ENCODE measurements at regions not wholly inside any gene's neighbourhood (a gene's known extent, or its start where the extent isn't known, plus 50 kb on each side); places are given as distances from the start of the nearest gene placed in this dataset.
"Not testable (repeated sequence)": the region's sequence is repeated elsewhere in the genome, so short reads cannot be mapped to it uniquely, and the experiment has no call there.

DNA sequence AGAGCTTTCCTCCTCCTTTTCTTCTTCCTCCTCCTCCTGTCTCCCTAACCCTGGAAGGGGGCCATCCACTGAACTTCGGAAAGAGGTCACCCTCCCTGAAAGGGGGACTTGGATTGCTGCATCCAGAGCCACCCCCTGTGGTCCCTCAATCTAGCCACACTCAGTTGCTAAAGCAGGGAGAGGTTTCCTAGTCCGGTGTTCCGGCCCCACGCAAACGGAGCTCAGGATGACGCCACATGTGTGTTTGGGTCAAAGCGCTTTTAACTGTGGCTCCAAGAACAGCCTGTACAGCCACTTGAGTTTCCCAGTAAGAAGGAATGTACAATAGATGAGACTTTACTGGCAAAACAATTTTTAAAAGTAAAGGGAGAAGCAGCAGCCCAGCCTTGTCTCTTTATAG lies 206.9 kb upstream of the IRF2BP2 start:
- not testable (repeated sequence) for H3K27ac Mint-ChIP-seq (ENCODE audit: unreplicated experiment); H3K27me3 Mint-ChIP-seq (ENCODE audit: unreplicated experiment); DNase-seq (ENCODE audit: extremely low spot score, unreplicated experiment); H3K4me3 Mint-ChIP-seq (ENCODE audit: unreplicated experiment); H3K36me3 Mint-ChIP-seq (ENCODE audit: unreplicated experiment); H3K9me3 Mint-ChIP-seq (ENCODE audit: unreplicated experiment)
- H3K4me1 Mint-ChIP-seq (ENCODE audit: unreplicated experiment), result peaks cover 12% of the 10 kb centered on the region

DNA sequence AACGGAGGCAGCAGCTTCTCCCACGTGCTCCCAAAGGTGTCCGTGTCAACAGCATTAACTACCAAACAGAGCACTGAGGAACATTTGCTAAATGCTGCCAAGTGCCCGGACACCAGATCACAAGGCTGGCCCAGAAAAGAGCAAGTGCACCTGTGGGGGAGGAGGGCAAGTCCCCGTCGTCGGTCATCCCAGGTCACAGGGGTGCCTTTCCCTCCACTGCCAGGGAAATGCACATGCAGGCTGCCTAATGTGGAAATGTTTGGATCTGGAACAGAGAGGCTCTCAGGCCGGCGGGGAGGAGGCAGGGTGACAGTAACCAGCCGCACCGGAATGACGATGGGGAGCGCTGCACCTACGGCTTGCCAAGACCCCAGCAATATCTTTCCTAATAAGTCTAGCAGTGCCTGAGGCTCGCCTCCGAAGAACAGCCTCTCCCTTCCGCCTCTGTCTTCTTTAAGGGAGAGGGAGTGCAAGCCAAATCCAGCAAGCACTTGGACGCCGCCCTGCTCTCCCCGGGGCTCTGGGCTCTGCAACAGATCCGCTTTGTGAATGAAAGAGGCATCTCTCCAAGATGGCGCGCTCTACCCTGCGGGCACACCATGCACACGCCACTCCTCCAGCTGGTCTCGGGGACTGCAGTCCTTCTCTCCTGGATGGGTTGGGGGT lies 206.3 kb upstream of the IRF2BP2 start:
- not testable (repeated sequence) for DNase-seq (ENCODE audit: extremely low spot score, unreplicated experiment)

DNA sequence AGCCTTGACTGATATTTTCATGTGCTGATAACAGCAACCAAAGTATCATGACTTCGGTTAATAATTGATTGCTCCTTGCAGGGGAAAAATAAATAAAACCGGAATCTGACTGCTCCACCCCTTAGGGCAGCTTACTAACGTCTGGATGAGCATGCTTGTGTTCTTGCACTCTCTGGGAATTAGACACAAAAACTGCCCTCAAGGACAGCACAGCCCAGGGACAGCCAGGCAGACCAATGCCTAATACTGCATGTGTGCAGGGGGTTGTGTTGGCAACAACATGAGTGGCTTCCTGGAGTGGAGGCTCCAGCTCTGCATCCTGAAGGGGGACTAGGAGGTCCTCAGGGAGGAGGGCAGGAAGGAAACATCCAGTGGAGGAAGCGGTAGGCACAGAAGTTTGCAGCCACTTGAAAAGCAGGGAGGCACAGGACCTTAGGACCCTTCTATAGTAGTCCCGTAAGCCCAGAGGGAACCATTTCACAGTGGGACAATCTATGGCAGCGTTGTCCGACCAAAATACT lies 205.4 kb upstream of the IRF2BP2 start:
- peaks cover 12% of the 10 kb centered on the region for H3K4me1 Mint-ChIP-seq (ENCODE audit: unreplicated experiment)
- not testable (repeated sequence) for DNase-seq (ENCODE audit: extremely low spot score, unreplicated experiment); H3K9me3 Mint-ChIP-seq (ENCODE audit: unreplicated experiment); H3K36me3 Mint-ChIP-seq (ENCODE audit: unreplicated experiment); H3K27me3 Mint-ChIP-seq (ENCODE audit: unreplicated experiment); H3K27ac Mint-ChIP-seq (ENCODE audit: unreplicated experiment); H3K4me3 Mint-ChIP-seq (ENCODE audit: unreplicated experiment)

More for the DNA sequence above, 206.3 kb upstream of the IRF2BP2 start:
- not testable (repeated sequence) for H3K27ac Mint-ChIP-seq (ENCODE audit: unreplicated experiment); H3K4me3 Mint-ChIP-seq (ENCODE audit: unreplicated experiment); H3K27me3 Mint-ChIP-seq (ENCODE audit: unreplicated experiment); H3K36me3 Mint-ChIP-seq (ENCODE audit: unreplicated experiment); H3K9me3 Mint-ChIP-seq (ENCODE audit: unreplicated experiment)
- peaks cover 12% of the 10 kb centered on the region for H3K4me1 Mint-ChIP-seq (ENCODE audit: unreplicated experiment)

GRCh38 chr1:234814235-234814634 lies 204.3 kb upstream of the IRF2BP2 start:
- not testable (repeated sequence) for DNase-seq (ENCODE audit: extremely low spot score, unreplicated experiment); H3K9me3 Mint-ChIP-seq (ENCODE audit: unreplicated experiment); H3K4me3 Mint-ChIP-seq (ENCODE audit: unreplicated experiment); H3K27ac Mint-ChIP-seq (ENCODE audit: unreplicated experiment); H3K27me3 Mint-ChIP-seq (ENCODE audit: unreplicated experiment); H3K36me3 Mint-ChIP-seq (ENCODE audit: unreplicated experiment)
- H3K4me1 Mint-ChIP-seq (ENCODE audit: unreplicated experiment), result peaks cover 16% of the 10 kb centered on the region

DNA sequence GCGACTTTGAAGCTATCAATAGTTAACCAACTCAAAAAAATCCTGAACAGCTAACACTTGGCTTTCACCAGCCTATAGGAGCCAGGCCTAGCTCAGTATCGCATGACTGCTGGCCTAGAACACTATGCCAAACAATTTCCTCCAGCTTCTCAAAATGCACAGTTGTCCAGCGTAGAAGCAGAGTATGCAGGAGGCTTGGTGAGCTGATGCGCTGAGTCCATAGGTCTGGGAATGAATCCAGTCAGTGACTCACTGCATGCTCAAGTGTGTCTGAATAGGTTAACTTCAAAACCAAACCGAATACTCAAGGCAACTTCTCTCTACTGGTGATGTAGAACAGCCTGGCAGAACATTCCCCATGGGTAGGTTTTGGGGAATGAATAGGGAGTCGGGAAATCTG lies 201.8 kb upstream of the IRF2BP2 start:
- Mint-ChIP-seq H3K4me1 (ENCODE audit: unreplicated experiment) (peaks cover 10% of the 10 kb centered on the region), H3K27ac (ENCODE audit: unreplicated experiment) (peak overlapping the region; percentile 44)
- not testable (repeated sequence) for H3K4me3 Mint-ChIP-seq (ENCODE audit: unreplicated experiment); H3K9me3 Mint-ChIP-seq (ENCODE audit: unreplicated experiment); H3K27me3 Mint-ChIP-seq (ENCODE audit: unreplicated experiment); DNase-seq (ENCODE audit: extremely low spot score, unreplicated experiment); H3K36me3 Mint-ChIP-seq (ENCODE audit: unreplicated experiment)

DNA sequence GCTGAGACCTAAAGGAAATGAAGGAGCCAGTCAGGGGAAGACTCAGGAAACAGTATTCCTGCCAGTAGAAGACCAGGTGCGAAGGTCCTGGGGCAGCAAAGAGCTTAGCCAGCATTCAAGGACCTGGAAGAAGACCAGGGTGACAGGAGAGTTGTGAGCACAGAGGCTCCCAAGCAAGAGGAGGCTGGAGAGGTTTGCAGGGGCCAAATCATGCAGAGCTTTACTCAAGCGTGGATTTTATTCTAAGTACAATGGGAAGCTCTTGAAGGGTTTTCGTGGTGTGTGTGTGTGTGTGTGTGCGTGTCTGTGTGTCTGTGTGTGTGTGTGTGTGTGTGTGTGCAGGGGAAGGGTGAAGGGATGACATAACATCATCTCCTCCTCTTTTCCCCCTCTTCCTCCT lies 200.7 kb upstream of the IRF2BP2 start:
- not testable (repeated sequence) for DNase-seq (ENCODE audit: extremely low spot score, unreplicated experiment); H3K9me3 Mint-ChIP-seq (ENCODE audit: unreplicated experiment); H3K27ac Mint-ChIP-seq (ENCODE audit: unreplicated experiment); H3K4me3 Mint-ChIP-seq (ENCODE audit: unreplicated experiment); H3K36me3 Mint-ChIP-seq (ENCODE audit: unreplicated experiment); H3K27me3 Mint-ChIP-seq (ENCODE audit: unreplicated experiment)
- H3K4me1 Mint-ChIP-seq (ENCODE audit: unreplicated experiment), result peaks cover 10% of the 10 kb centered on the region

- not testable (repeated sequence) for H3K4me1 Mint-ChIP-seq (ENCODE audit: unreplicated experiment); H3K36me3 Mint-ChIP-seq (ENCODE audit: unreplicated experiment); H3K9me3 Mint-ChIP-seq (ENCODE audit: unreplicated experiment); H3K27ac Mint-ChIP-seq (ENCODE audit: unreplicated experiment); H3K4me3 Mint-ChIP-seq (ENCODE audit: unreplicated experiment); H3K27me3 Mint-ChIP-seq (ENCODE audit: unreplicated experiment); DNase-seq (ENCODE audit: extremely low spot score, unreplicated experiment)
Measured at GRCh38 chr1:234809854-234810245, 199.9 kb upstream of the IRF2BP2 start.

DNA sequence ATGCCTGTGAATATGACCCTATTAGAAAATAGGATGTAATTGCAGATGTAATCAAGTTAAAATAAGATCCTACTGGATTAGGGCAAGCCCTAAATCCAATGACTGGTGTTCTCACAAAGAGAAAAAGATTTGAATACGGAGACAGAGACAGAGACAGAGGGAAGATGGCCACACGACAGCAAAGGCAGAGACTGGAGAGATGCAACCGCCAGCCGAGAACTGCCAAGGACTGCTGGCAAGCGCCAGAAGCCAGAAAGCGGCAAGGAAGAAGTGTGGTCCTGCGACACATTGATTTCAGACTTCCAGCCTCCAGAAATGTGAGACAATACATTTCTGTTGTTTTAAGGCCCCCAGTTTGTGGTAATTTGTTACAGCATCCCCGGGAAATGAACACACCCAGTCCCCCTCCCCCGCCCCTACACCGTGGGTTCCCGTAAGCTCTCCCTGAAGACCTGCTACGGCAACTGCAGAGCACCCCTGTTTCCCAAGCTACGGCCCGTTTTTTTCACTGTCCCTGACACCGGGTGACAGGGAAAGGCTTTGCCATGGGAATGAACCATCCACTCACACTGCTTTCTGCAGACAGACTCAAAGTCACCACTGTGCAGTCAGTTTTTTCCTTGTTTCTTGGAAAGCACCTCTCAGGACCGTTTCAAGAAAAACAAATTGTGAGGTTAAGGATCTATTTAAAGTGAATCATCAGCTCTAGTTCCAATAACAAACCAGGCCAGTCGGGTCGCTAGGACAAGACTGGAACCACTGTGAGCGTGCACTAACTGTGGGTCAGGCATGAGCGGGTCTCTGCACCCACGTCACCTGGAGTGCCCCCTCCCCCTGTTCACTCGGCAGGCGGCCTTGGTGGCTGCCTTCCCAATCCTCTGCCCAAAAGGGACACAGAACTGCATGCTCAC lies 199.2 kb upstream of the IRF2BP2 start:
- not testable (repeated sequence) for H3K9me3 Mint-ChIP-seq (ENCODE audit: unreplicated experiment); DNase-seq (ENCODE audit: extremely low spot score, unreplicated experiment); H3K27me3 Mint-ChIP-seq (ENCODE audit: unreplicated experiment)

GRCh38 chr1:234808459-234808858 lies 198.5 kb upstream of the IRF2BP2 start:
- H3K9me3 Mint-ChIP-seq (ENCODE audit: unreplicated experiment); DNase-seq (ENCODE audit: extremely low spot score, unreplicated experiment); H3K36me3 Mint-ChIP-seq (ENCODE audit: unreplicated experiment); H3K27ac Mint-ChIP-seq (ENCODE audit: unreplicated experiment); H3K4me1 Mint-ChIP-seq (ENCODE audit: unreplicated experiment); H3K4me3 Mint-ChIP-seq (ENCODE audit: unreplicated experiment); H3K27me3 Mint-ChIP-seq (ENCODE audit: unreplicated experiment): not testable (repeated sequence)

More for the DNA sequence above, 199.2 kb upstream of the IRF2BP2 start:
- H3K4me1 Mint-ChIP-seq (ENCODE audit: unreplicated experiment); H3K4me3 Mint-ChIP-seq (ENCODE audit: unreplicated experiment); H3K27ac Mint-ChIP-seq (ENCODE audit: unreplicated experiment); H3K36me3 Mint-ChIP-seq (ENCODE audit: unreplicated experiment): not testable (repeated sequence)

GRCh38 chr1:234807705-234808104 lies 197.7 kb upstream of the IRF2BP2 start:
- H3K36me3 Mint-ChIP-seq (ENCODE audit: unreplicated experiment); H3K27ac Mint-ChIP-seq (ENCODE audit: unreplicated experiment); DNase-seq (ENCODE audit: extremely low spot score, unreplicated experiment); H3K9me3 Mint-ChIP-seq (ENCODE audit: unreplicated experiment); H3K4me3 Mint-ChIP-seq (ENCODE audit: unreplicated experiment); H3K4me1 Mint-ChIP-seq (ENCODE audit: unreplicated experiment); H3K27me3 Mint-ChIP-seq (ENCODE audit: unreplicated experiment): not testable (repeated sequence)

DNA sequence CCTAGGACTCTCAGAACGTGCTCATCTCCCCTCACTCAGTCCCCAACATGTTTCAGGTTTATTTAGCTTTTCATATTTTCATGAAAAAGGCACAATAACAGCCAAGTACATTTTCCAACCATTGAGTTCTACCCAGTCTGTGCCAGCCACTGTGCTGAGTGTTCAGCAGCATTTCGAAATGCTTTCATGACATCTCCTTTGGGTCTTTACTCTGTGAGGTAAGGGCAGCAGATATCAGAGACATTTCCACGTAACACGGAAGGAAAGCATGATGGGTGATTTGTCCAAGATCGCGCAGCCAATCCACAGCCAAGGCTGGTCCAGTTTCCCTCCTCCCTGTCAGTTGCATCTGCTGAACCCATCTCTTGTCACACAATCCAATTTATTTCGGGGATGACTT lies 192.6 kb upstream of the IRF2BP2 start:
- not testable (repeated sequence) for H3K4me1 Mint-ChIP-seq (ENCODE audit: unreplicated experiment); H3K9me3 Mint-ChIP-seq (ENCODE audit: unreplicated experiment); H3K27ac Mint-ChIP-seq (ENCODE audit: unreplicated experiment); H3K27me3 Mint-ChIP-seq (ENCODE audit: unreplicated experiment); DNase-seq (ENCODE audit: extremely low spot score, unreplicated experiment); H3K36me3 Mint-ChIP-seq (ENCODE audit: unreplicated experiment); H3K4me3 Mint-ChIP-seq (ENCODE audit: unreplicated experiment)

- H3K4me3 Mint-ChIP-seq (ENCODE audit: unreplicated experiment); DNase-seq (ENCODE audit: extremely low spot score, unreplicated experiment); H3K9me3 Mint-ChIP-seq (ENCODE audit: unreplicated experiment); H3K27ac Mint-ChIP-seq (ENCODE audit: unreplicated experiment); H3K27me3 Mint-ChIP-seq (ENCODE audit: unreplicated experiment); H3K4me1 Mint-ChIP-seq (ENCODE audit: unreplicated experiment); H3K36me3 Mint-ChIP-seq (ENCODE audit: unreplicated experiment): not testable (repeated sequence)
Measured at GRCh38 chr1:234801636-234802035, 191.7 kb upstream of the IRF2BP2 start.

All from osteocyte (in vitro differentiated cells).